Activated CD4-positive, alpha-beta T cell treated with anti-CD3 and anti-CD28 coated beads, Interleukin-2, amount 10 ng/mL, durations not matched to agents 7 days and 5 days (primary cell): ENCODE measurements at regions not wholly inside any gene's neighbourhood (a gene's known extent, or its start where the extent isn't known, plus 50 kb on each side); places are given as distances from the start of the nearest gene placed in this dataset.

Source experiments
- CTCF ChIA-PET: fragments of 350-600 bp; sonication (Branson Sonifier 250); formaldehyde crosslinking; loops from one replicate; lab custom pipeline; 2021; ENCODE audit warnings: antibody characterized with exemption; lab: Charles Lee
- POLR2A ChIA-PET: fragments of 350-600 bp; sonication (Branson Sonifier 250); formaldehyde crosslinking; loops from one replicate; lab custom pipeline; 2021; ENCODE audit warnings: antibody characterized with exemption; lab: Charles Lee
- DNase-seq: peaks from one replicate; pipeline ENCODE4 v3.0.0-alpha.2; 2020
- H3K27ac Mint-ChIP-seq: one replicate; pipeline ENCODE4 v1.8.0; 2021; ENCODE audit warnings: mild to moderate bottlenecking, moderate library complexity, mixed read lengths
- H3K27me3 Mint-ChIP-seq: one replicate; pipeline ENCODE4 v1.8.0; 2021; ENCODE audit warnings: mixed read lengths
- H3K36me3 Mint-ChIP-seq: one replicate; pipeline ENCODE4 v1.8.0; 2021; ENCODE audit warnings: low read depth, mixed read lengths
- H3K4me1 Mint-ChIP-seq: one replicate; pipeline ENCODE4 v1.8.0; 2021; ENCODE audit warnings: mixed read lengths
- H3K4me3 Mint-ChIP-seq: one replicate; pipeline ENCODE4 v1.8.0; 2021; ENCODE audit warnings: mild to moderate bottlenecking, moderate library complexity, mixed read lengths
- H3K9me3 Mint-ChIP-seq: one replicate; pipeline ENCODE4 v1.8.0; 2021; ENCODE audit warnings: mixed read lengths

DNA sequence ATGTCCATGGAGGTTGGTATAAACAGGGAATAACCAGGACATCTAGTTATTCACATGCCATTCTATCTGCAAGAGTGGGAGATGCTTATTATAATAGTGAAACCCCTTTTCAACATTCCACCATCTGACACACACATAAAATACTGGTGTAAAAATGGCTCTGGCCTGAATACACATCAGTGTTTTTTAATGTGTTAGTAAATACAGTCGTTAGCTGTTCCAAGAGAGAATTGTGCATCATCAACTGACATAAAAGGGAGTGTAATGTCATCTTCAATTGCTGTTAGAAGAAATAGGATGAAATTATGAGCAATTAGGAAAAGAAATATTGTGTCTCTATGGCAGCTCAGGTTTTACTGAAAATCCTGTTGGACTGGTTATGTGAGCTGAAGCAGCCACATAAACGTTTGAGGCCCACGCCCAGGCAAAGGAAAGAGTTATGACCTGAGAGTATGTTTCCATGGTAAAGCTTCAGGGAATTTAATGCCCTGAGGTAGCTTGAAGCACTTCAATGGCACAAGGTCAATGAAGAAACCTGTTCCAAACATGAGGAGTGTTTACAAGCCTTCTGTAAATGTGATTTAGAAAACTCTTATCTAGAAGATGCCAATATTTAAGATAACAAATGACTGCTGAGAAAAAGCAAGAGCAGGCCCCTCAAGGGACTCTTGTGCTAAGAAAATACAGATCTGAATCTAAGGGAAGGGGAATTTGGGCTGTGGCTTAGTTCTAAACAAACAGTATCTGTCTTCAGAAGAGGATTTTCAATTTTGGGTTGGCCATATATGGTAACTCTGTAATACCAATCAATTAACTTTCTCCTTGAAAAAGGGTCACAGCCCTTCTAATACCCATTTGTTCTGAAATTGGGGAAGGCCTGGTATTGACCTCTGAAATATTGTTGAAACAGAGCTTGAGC is 384.3 kb downstream of the SEC16B start:
- Mint-ChIP-seq H3K27ac (no peak overlapping the region), H3K9me3 (no peaks in the 10 kb centered on the region), H3K4me1 (no peaks in the 10 kb centered on the region), H3K4me3 (no peak overlapping the region), H3K27me3 (no peaks in the 10 kb centered on the region), H3K36me3 (no peaks in the 10 kb centered on the region)
- no peak for DNase-seq
- ChIA-PET POLR2A (no interaction called here), CTCF (no interaction called here)

DNA sequence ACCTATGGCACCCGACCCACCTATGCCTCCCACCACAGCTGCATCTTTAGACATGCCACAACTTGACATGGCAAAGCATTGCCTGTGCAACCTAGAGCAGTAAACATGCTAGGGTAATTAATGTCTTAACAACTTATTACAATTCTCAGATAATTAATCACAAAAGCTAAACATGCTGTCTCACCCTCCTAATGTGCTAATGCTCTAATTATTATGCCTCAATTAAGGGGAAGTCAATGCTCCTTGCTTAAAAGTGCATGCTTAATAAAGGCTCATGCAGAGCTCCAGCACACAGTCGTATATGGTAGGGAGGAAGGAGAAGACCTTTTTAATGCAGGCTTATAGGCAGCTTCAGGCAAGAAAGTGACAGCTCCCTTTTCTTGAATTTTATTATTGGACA is 396.0 kb downstream of the SEC16B start:
- Mint-ChIP-seq H3K4me3 (no peak overlapping the region), H3K27me3 (no peaks in the 10 kb centered on the region), H3K4me1 (no peaks in the 10 kb centered on the region), H3K9me3 (no peaks in the 10 kb centered on the region), H3K27ac (no peak overlapping the region), H3K36me3 (no peaks in the 10 kb centered on the region)
- ChIA-PET CTCF (no interaction called here), POLR2A (no interaction called here)
- DNase-seq: no peak

DNA sequence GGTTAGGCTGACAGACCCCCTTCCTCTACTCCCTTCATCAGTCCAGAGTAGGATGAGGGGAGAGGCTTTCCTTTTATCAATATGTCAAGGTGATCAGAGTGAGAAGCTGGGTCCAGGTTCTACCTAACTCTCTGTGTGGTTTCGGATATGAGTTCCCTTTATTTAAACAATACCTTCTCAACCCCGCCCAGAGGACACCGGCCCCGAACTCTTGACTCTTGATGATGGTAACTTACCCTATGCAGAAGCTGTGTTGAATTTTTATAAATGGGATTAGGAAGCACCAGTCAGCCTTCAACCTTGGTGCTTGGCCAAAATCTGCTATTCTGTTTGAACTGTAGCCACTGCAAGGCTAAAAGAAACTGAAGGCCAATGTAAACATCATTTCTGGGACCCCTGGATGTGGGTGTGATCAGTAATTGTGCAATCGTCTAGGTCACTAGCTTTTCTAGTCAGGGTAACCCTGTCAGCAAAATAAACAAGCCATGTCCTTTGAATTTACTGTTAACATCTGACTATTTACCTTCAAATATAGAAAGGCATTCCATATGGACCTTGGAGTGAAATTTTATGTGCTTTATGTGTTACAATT is 398.3 kb downstream of the SEC16B start:
- ChIA-PET CTCF (no interaction called here), POLR2A (no interaction called here)
- H3K27me3 Mint-ChIP-seq: no peaks in the 10 kb centered on the region
- no peaks in the 10 kb centered on the region for H3K9me3 Mint-ChIP-seq
- DNase-seq: no peak
- H3K36me3 Mint-ChIP-seq: no peaks in the 10 kb centered on the region
- no peak overlapping the region for H3K27ac Mint-ChIP-seq
- H3K4me3 Mint-ChIP-seq: no peak overlapping the region
- no peaks in the 10 kb centered on the region for H3K4me1 Mint-ChIP-seq

DNA sequence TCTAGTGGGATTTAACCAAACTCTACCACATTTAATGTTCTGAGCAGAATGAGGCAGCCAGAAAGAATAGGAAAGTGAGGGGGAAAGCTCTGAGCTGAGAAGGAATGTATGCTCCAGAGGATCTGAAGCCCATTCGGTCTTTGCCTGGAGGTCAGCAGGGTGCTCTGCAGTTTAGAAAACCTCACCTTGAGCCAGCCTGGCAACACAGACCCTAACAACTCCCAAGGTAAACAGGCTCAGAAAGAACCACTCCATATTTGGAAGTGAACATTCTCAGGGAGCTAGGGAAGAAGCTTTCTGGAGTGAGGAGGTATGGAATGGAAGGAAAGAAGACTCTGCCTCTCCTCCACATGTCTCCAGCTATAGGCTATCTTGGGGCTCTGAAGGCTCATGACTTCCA is 398.8 kb downstream of the SEC16B start:
- ChIA-PET POLR2A (no interaction called here), CTCF (no interaction called here)
- Mint-ChIP-seq H3K36me3 (no peaks in the 10 kb centered on the region), H3K4me3 (no peak overlapping the region), H3K27ac (no peak overlapping the region), H3K9me3 (no peaks in the 10 kb centered on the region), H3K27me3 (no peaks in the 10 kb centered on the region), H3K4me1 (no peaks in the 10 kb centered on the region)
- no peak for DNase-seq

DNA sequence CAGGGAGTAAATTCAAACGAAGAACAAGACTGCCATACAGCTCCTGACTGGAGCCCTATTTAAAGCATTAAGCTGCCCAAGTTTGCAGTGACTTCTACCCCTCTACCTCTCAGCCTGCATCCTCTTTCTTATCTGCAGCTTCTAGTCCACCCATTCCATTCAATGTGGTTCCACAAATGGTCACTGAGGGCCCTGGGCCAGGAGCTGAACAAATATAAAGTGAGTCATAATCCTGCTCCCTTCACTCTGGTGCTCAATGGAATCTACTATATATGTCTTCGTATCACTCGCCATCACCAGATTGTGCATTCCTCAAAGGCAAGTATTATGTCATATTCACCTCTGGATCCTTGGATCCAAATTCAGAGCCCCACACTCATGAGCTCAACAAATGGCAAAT is 398.7 kb downstream of the BRINP2 start:
- ChIA-PET CTCF (no interaction called here), POLR2A (no interaction called here)
- Mint-ChIP-seq H3K36me3 (no peaks in the 10 kb centered on the region), H3K4me1 (no peaks in the 10 kb centered on the region), H3K9me3 (no peaks in the 10 kb centered on the region), H3K27ac (no peak overlapping the region), H3K4me3 (no peak overlapping the region), H3K27me3 (no peaks in the 10 kb centered on the region)
- DNase-seq: no peak

DNA sequence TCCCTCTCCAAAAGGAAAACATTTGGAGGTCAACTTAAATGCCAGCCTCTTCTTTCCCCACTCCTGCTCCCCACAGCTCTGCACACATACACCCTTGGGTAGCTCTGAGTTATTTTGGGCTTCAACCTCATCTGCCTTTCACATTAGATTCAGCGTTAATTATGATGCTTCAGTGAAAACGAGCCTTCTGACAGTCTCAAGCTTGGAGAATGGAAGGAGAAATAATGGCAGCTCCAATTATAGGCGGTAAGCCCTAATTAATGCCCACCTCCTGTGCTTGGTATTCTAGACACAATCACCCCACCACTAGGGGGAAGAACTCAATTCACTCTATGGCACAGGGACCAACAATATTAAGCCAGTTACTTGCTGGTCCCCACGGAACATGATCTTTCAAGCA is 397.9 kb downstream of the BRINP2 start:
- H3K9me3 Mint-ChIP-seq: no peaks in the 10 kb centered on the region
- no peaks in the 10 kb centered on the region for H3K4me1 Mint-ChIP-seq
- DNase-seq: no peak
- no peak overlapping the region for H3K27ac Mint-ChIP-seq
- no peaks in the 10 kb centered on the region for H3K36me3 Mint-ChIP-seq
- POLR2A ChIA-PET: no interaction called here
- H3K27me3 Mint-ChIP-seq: no peaks in the 10 kb centered on the region
- CTCF ChIA-PET: no interaction called here
- no peak overlapping the region for H3K4me3 Mint-ChIP-seq

DNA sequence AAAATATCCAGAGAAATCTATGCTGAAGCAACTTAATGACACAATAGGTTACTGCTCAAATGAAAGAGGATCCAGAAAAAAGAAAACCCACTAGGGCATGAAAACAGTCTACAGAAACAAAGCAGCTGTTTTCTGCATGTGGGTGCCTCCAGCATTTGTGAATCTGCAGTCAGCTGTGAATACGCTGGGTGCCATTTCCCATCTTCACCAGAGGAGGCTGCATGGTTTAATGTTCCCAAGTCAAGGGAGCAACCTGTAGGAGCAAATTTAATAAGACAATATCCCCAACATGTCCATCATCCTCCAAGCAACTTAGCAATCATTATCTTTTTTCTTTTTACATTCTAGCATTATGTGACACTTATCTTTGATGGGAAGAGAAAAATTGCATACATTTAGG is 396.6 kb downstream of the BRINP2 start:
- POLR2A ChIA-PET: no interaction called here
- Mint-ChIP-seq H3K36me3 (no peaks in the 10 kb centered on the region), H3K4me3 (no peak overlapping the region), H3K27me3 (no peaks in the 10 kb centered on the region), H3K9me3 (no peaks in the 10 kb centered on the region), H3K4me1 (no peaks in the 10 kb centered on the region), H3K27ac (no peak overlapping the region)
- no peak for DNase-seq
- CTCF ChIA-PET: no interaction called here

DNA sequence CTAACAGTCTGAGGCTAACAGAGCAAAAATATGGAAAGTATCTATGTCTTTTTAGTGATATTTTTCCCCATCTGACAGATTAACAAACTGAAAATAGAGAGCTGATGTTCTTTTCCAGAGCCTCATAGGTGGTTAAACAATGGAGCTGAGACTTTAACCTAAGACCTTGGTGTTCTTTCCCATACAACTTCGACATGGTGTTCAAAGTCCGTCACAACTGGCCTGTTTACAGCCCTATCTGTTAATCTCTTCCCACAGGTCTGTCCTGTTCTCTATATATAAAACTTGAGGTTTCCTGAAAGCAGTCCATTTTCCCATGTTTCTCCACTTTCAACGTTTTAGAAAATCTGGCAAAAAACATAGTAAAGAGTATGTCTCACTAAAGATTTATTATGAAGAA is 395.7 kb downstream of the BRINP2 start:
- ChIA-PET CTCF (no interaction called here), POLR2A (no interaction called here)
- no peaks in the 10 kb centered on the region for H3K9me3 Mint-ChIP-seq
- no peaks in the 10 kb centered on the region for H3K4me1 Mint-ChIP-seq
- no peaks in the 10 kb centered on the region for H3K27me3 Mint-ChIP-seq
- no peak for DNase-seq
- no peak overlapping the region for H3K27ac Mint-ChIP-seq
- H3K4me3 Mint-ChIP-seq: no peak overlapping the region
- H3K36me3 Mint-ChIP-seq: no peaks in the 10 kb centered on the region

DNA sequence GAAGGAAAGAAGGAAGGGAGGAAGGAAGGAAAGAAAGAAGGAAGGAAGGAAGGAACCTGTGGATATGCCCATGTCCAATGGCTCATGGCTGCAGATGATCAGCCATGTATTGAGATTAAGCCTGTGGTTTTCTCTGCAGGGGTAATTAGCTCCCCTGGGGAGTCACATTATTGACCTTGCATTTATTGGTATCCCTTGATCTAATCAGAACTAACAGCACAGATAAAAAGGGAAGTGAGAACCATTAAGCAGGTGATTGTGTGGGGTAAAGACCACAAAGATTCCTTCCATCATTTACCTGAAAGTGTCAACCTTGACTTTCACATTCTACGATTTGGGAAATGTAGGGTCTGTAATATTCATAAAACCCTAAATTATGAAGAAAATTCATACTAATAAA is 390.7 kb downstream of the BRINP2 start:
- no peaks in the 10 kb centered on the region for H3K4me1 Mint-ChIP-seq
- H3K27me3 Mint-ChIP-seq: no peaks in the 10 kb centered on the region
- H3K9me3 Mint-ChIP-seq: peaks cover 2% of the 10 kb centered on the region
- CTCF ChIA-PET: no interaction called here
- H3K36me3 Mint-ChIP-seq: no peaks in the 10 kb centered on the region
- no peak for DNase-seq
- POLR2A ChIA-PET: no interaction called here
- no peak overlapping the region for H3K27ac Mint-ChIP-seq
- no peak overlapping the region for H3K4me3 Mint-ChIP-seq

DNA sequence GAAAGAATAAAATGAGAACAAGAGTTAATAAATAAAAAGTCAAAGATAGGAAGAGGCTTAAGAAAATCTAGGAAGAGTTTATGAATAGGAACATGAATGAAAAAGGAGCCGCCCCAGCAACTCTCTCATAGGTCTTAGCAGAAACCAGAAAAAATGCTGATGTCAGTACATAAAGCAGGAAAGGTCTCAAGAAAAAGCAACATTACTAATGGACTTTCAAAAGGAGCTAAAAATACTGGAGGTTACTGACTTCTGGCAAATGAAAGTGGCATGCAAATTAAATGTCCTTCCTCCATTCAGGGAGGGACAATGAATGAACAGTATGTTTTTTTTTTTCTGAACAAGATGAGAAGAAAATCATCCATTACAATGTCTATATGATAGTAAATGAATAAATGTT is 387.6 kb downstream of the BRINP2 start:
- Mint-ChIP-seq H3K36me3 (no peaks in the 10 kb centered on the region), H3K27ac (no peak overlapping the region), H3K4me3 (no peak overlapping the region), H3K9me3 (peaks cover 2% of the 10 kb centered on the region), H3K4me1 (no peaks in the 10 kb centered on the region), H3K27me3 (no peaks in the 10 kb centered on the region)
- CTCF ChIA-PET: no interaction called here
- DNase-seq: no peak
- POLR2A ChIA-PET: no interaction called here

DNA sequence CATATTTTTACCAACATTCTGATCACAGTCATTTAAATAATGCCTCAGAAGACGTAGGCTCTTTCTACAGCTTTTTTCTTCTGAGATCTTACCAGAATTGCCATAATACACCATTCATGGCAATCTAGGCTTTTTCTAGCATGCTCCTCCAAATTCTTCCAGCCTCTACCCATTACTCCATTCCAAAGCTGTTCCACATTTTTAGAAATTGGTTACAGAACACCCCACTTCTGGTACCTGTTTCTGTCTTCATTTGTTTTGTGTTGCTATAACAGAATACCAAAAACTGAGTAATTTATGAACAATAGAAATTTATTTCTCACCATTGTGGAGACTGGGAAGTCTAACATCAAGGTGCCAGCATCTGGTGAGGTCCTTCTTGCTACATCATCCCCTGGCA is 385.4 kb downstream of the BRINP2 start:
- Mint-ChIP-seq H3K4me3 (no peak overlapping the region), H3K36me3 (no peaks in the 10 kb centered on the region), H3K9me3 (peaks cover 8% of the 10 kb centered on the region), H3K27me3 (no peaks in the 10 kb centered on the region), H3K27ac (no peak overlapping the region), H3K4me1 (no peaks in the 10 kb centered on the region)
- POLR2A ChIA-PET: no interaction called here
- CTCF ChIA-PET: no interaction called here
- no peak for DNase-seq

DNA sequence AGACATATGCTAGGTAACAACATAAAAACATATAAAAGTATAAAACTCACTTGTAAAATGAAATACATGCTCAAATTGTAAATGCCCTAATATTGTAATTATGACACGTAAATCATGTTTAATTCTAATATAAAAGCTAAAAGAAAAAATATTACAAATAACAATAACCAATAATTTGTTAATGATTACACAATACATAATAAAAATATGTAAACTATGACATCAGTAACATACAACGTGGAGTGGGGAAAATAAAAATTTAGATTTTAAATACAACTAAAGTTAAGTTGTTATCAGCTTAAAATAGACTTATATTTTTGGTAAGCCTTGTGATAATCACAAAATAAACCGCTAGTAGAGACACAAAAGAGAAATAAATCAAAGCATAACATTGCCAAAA is 376.4 kb downstream of the BRINP2 start:
- Mint-ChIP-seq H3K27ac (no peak overlapping the region), H3K27me3 (no peaks in the 10 kb centered on the region), H3K4me3 (no peak overlapping the region), H3K9me3 (peaks cover 7% of the 10 kb centered on the region), H3K4me1 (no peaks in the 10 kb centered on the region), H3K36me3 (no peaks in the 10 kb centered on the region)
- CTCF ChIA-PET: no interaction called here
- POLR2A ChIA-PET: no interaction called here
- no peak for DNase-seq

DNA sequence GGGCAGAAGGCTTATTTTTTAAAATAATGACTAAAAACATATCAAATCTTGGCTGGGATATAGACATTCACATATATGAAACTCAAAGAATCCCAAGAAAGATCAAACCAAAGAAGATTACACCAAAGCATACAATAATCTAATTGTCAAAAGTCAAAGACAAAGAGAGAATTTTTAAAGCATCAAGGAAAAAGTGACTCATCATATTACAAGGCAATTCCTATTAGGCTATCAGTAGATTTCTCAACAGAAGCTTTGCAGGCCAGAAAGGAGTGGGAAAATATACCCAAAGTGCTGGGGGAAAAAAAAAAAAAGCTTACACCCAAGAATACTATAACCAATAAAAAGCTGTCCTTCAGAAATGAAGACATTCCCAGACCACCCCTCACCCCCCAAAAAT is 375.6 kb downstream of the BRINP2 start:
- Mint-ChIP-seq H3K27ac (no peak overlapping the region), H3K36me3 (no peaks in the 10 kb centered on the region), H3K9me3 (peaks cover under 1% of the 10 kb centered on the region), H3K4me3 (no peak overlapping the region), H3K4me1 (no peaks in the 10 kb centered on the region), H3K27me3 (no peaks in the 10 kb centered on the region)
- no peak for DNase-seq
- ChIA-PET POLR2A (no interaction called here), CTCF (no interaction called here)

DNA sequence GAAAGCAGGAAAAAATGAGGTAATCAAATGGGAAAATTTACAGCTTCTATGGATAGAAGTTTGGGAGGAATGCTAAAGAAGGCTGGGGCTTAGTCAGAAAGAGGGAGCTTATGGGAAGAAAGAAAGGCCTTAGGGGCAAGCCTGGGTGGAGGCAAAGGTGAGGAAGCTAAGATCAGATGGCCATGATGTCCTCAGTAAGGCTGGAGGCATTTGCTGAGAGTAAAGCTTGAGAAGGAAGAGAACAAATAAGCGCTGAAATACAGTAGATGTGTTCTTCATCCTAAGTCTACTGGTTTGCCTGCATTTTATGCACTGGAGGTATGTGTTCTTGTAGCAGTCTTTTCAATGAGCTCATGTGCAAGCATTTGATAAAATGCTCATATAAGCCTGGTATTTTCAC is 355.4 kb downstream of the BRINP2 start:
- Mint-ChIP-seq H3K9me3 (no peaks in the 10 kb centered on the region), H3K4me3 (no peak overlapping the region)

More for the DNA sequence above, 355.4 kb downstream of the BRINP2 start:
- ChIA-PET CTCF (no interaction called here), POLR2A (no interaction called here)
- H3K27ac Mint-ChIP-seq: no peak overlapping the region
- H3K27me3 Mint-ChIP-seq: no peaks in the 10 kb centered on the region
- DNase-seq: no peak
- H3K4me1 Mint-ChIP-seq: no peaks in the 10 kb centered on the region
- no peaks in the 10 kb centered on the region for H3K36me3 Mint-ChIP-seq
